Fibroblast of skin of right quadriceps (primary cell): ENCODE measurements at regions not wholly inside any gene's neighbourhood (a gene's known extent, or its start where the extent isn't known, plus 50 kb on each side); places are given as distances from the start of the nearest gene placed in this dataset.
"Not testable (repeated sequence)": the region's sequence is repeated elsewhere in the genome, so short reads cannot be mapped to it uniquely, and the experiment has no call there.

Experiments used
- DNase-seq: peaks from one replicate; pipeline ENCODE4 v3.0.0-alpha.2; 2013

- DNase-seq: no peak
Observed at GRCh38 chr10:121138918-121139317, 287.8 kb downstream of the WDR11 start.

- DNase-seq: not testable (repeated sequence)
Observed at GRCh38 chr10:121145802-121146395, 294.7 kb downstream of the WDR11 start.

- no peak for DNase-seq
Observed at GRCh38 chr10:121148921-121149320, 297.8 kb downstream of the WDR11 start.

GRCh38 chr10:121152033-121152432 lies 300.9 kb downstream of the WDR11 start:
- DNase-seq: no peak

GRCh38 chr10:121152935-121153334 lies 301.8 kb downstream of the WDR11 start:
- no peak for DNase-seq

- DNase-seq: no peak
Observed at GRCh38 chr10:121154310-121154709, 303.1 kb downstream of the WDR11 start.

- DNase-seq: no peak
Observed at GRCh38 chr10:121154846-121155245, 303.7 kb downstream of the WDR11 start.

GRCh38 chr10:121155742-121156474 lies 304.7 kb downstream of the WDR11 start:
- no peak for DNase-seq

- DNase-seq: no peak
Observed at GRCh38 chr10:121157998-121158397, 306.8 kb downstream of the WDR11 start.

- DNase-seq: no peak
Observed at GRCh38 chr10:121158988-121159579, 307.9 kb downstream of the WDR11 start.

GRCh38 chr10:121159670-121160069 lies 308.5 kb downstream of the WDR11 start:
- no peak for DNase-seq

GRCh38 chr10:121165276-121165675 lies 314.1 kb downstream of the WDR11 start:
- DNase-seq: peak; percentile 14

- no peak for DNase-seq
Observed at GRCh38 chr10:121167534-121168243, 316.5 kb downstream of the WDR11 start.

- DNase-seq: no peak
Observed at GRCh38 chr10:121168545-121169216, 317.5 kb downstream of the WDR11 start.

- DNase-seq: no peak
Observed at GRCh38 chr10:121169406-121169805, 318.2 kb downstream of the WDR11 start.

GRCh38 chr10:121171825-121172787 lies 320.9 kb downstream of the WDR11 start:
- DNase-seq: no peak

GRCh38 chr10:121179006-121179405 lies 327.8 kb downstream of the WDR11 start:
- no peak for DNase-seq

- no peak for DNase-seq
Observed at GRCh38 chr10:121182219-121182618, 331.1 kb downstream of the WDR11 start.

GRCh38 chr10:121183236-121183635 lies 332.1 kb downstream of the WDR11 start:
- DNase-seq: no peak

GRCh38 chr10:121183707-121184106 lies 332.5 kb downstream of the WDR11 start:
- no peak for DNase-seq

- DNase-seq: no peak
Observed at GRCh38 chr10:121185816-121186455, 334.8 kb downstream of the WDR11 start.
